Stimulated activated naive CD8-positive, alpha-beta T cell treated with anti-CD3 and anti-CD28 coated beads, Interleukin-15, Interleukin-2, amounts not matched to agents 100 ng/mL and 50 ng/mL, for 24 hours (primary cell): ENCODE measurements at regions not wholly inside any gene's neighbourhood (a gene's known extent, or its start where the extent isn't known, plus 50 kb on each side); places are given as distances from the start of the nearest gene placed in this dataset.

Experiments
- H3K27ac Mint-ChIP-seq: one replicate; pipeline ENCODE4 v1.8.0; 2021; ENCODE audit warnings: mild to moderate bottlenecking, mixed read lengths
- H3K27me3 Mint-ChIP-seq: one replicate; pipeline ENCODE4 v1.8.0; 2021; ENCODE audit warnings: mixed read lengths
- H3K36me3 Mint-ChIP-seq: one replicate; pipeline ENCODE4 v1.8.0; 2021; ENCODE audit warnings: low read depth, mixed read lengths
- H3K4me1 Mint-ChIP-seq: one replicate; pipeline ENCODE4 v1.8.0; 2021; ENCODE audit warnings: low read depth, mixed read lengths
- H3K4me3 Mint-ChIP-seq: one replicate; pipeline ENCODE4 v1.8.0; 2021; ENCODE audit warnings: mild to moderate bottlenecking, mixed read lengths
- H3K9me3 Mint-ChIP-seq: one replicate; pipeline ENCODE4 v1.8.0; 2021; ENCODE audit warnings: mixed read lengths

DNA sequence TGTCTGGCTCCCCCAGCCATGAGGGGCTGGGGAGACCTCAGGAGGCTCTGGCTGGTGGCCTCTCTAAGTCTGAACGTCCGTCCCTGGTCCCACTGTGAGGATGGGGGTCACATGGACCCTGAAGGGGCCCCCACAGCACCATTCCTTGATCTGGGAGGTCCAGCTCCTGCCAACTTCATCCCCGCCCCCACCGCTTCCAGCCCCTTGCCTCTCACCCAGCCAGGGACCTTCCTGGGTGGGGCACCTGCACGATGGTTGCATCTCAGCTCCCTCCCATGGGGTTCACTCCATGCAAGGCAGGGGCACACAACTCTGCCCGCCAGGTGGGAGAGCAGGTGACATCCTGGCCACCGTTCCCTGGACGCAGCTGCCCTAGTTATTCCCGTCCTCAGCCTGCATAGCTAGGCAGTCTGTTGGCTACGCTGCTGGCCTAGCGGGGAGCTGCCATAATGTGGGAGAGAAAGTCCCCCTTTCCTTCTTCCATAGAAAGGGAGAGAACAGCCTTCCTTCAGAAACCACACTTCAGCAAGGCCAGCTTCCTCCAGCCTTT, 217.9 kb upstream of the RPL38 start:
- Mint-ChIP-seq H3K4me3 (no peak overlapping the region), H3K27ac (no peak overlapping the region), H3K36me3 (no peaks in the 10 kb centered on the region), H3K4me1 (peaks cover 13% of the 10 kb centered on the region), H3K9me3 (no peaks in the 10 kb centered on the region), H3K27me3 (peaks cover 4% of the 10 kb centered on the region)

GRCh38 chr17:73986641-73987177, 216.8 kb upstream of the RPL38 start:
- no peaks in the 10 kb centered on the region for H3K36me3 Mint-ChIP-seq
- no peak overlapping the region for H3K4me3 Mint-ChIP-seq
- no peaks in the 10 kb centered on the region for H3K9me3 Mint-ChIP-seq
- no peak overlapping the region for H3K27ac Mint-ChIP-seq
- H3K4me1 Mint-ChIP-seq = peaks cover 13% of the 10 kb centered on the region
- H3K27me3 Mint-ChIP-seq = peaks cover 4% of the 10 kb centered on the region

DNA sequence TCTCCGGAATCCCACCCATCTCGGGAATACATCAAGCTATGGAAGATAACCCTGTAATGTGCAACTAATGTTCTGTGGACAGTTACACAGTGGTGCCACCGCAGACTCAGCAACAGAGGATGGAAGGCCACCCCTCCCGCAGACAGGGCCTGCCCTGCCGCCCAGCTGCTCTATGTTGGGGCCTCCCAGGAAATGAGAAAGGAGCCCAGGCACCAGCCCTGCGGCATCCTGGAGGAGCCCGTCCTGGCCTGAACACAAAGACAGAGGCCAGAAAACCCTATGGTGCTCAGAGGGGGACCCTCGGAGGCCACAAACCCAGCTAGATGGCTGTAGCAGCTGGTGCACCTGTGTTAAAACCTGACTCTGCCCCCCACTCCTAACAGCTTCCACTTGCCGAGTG, 216.1 kb upstream of the RPL38 start:
- Mint-ChIP-seq H3K9me3 (no peaks in the 10 kb centered on the region), H3K27ac (no peak overlapping the region), H3K36me3 (no peaks in the 10 kb centered on the region), H3K27me3 (peaks cover 7% of the 10 kb centered on the region), H3K4me3 (no peak overlapping the region), H3K4me1 (peaks cover 13% of the 10 kb centered on the region)

GRCh38 chr17:73987845-73988509, 215.5 kb upstream of the RPL38 start:
- Mint-ChIP-seq H3K27ac (no peak overlapping the region), H3K4me3 (no peak overlapping the region), H3K4me1 (peaks cover 8% of the 10 kb centered on the region), H3K36me3 (no peaks in the 10 kb centered on the region), H3K9me3 (no peaks in the 10 kb centered on the region), H3K27me3 (peaks cover 9% of the 10 kb centered on the region)

DNA sequence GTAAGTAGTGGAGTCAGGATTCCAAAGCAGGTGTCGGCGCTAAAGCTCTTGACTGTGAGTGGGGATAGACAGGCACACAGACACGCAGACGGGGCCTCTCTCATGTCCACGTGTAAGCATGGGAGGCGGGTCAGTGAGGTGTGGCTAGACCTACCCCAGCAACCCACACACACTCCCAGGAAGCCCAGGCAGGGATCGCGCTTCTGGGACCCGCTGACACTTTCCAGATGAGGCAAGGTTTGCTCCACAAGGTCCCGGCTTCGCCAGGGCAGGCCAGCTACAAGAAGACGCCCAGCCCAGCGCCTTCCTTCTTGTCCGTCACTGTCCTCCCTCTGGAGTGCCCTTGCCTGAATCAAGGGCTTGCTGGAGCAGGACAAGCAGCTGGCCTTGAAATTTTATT, 213.8 kb upstream of the RPL38 start:
- Mint-ChIP-seq H3K9me3 (no peaks in the 10 kb centered on the region), H3K4me3 (no peak overlapping the region), H3K36me3 (no peaks in the 10 kb centered on the region)

GRCh38 chr17:73990290-73990689, 213.2 kb upstream of the RPL38 start:
- no peaks in the 10 kb centered on the region for H3K36me3 Mint-ChIP-seq
- H3K9me3 Mint-ChIP-seq = no peaks in the 10 kb centered on the region
- no peak overlapping the region for H3K4me3 Mint-ChIP-seq
- H3K27me3 Mint-ChIP-seq = peaks cover 10% of the 10 kb centered on the region
- H3K27ac Mint-ChIP-seq = no peak overlapping the region
- no peaks in the 10 kb centered on the region for H3K4me1 Mint-ChIP-seq

More for the DNA sequence above, 213.8 kb upstream of the RPL38 start:
- peaks cover 6% of the 10 kb centered on the region for H3K4me1 Mint-ChIP-seq
- H3K27ac Mint-ChIP-seq = no peak overlapping the region
- peaks cover 10% of the 10 kb centered on the region for H3K27me3 Mint-ChIP-seq

DNA sequence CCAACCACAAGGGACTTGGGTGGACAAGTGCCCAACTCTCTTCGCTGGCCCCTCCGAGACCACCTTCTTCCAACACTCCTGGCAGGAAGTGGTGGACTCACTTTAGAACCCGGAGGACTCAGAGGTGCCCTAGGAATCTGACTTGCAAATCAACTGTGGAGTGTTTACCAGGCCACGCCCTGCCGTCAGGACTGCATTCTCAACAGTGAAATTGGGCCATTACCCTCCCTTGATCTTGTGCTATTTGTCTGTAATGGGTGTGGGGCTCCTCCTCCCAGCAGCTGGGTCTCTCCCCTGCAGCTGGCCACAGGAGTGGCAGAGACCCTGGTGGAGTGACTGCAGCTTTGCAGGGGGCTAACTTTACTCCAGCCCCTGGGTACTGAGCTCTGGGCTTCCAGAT, 212.2 kb upstream of the RPL38 start:
- H3K4me1 Mint-ChIP-seq = no peaks in the 10 kb centered on the region
- H3K27me3 Mint-ChIP-seq = peaks cover 10% of the 10 kb centered on the region
- no peaks in the 10 kb centered on the region for H3K9me3 Mint-ChIP-seq
- no peak overlapping the region for H3K27ac Mint-ChIP-seq
- H3K4me3 Mint-ChIP-seq = no peak overlapping the region
- H3K36me3 Mint-ChIP-seq = no peaks in the 10 kb centered on the region

DNA sequence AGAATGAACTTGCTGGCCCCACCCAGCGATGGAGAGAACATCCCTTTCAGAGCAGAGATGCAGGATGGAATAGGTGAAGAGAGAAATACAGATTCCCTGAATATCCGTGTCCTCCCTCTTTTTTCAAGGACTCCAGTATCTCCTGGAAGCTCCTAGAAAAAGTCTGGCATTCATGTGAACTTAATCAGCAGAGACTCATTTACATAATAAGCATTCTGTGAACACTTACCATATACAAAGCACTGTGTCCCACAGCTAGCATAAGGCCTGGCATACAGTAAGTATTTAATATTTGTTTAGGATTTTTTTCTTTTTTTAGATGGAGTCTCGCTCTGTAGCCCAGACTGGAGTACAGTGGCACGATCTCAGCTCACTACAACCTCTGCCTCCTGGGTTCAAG, 208.5 kb upstream of the RPL38 start:
- peaks cover 14% of the 10 kb centered on the region for H3K27me3 Mint-ChIP-seq
- no peak overlapping the region for H3K27ac Mint-ChIP-seq
- no peaks in the 10 kb centered on the region for H3K36me3 Mint-ChIP-seq
- no peak overlapping the region for H3K4me3 Mint-ChIP-seq
- H3K4me1 Mint-ChIP-seq = no peaks in the 10 kb centered on the region
- no peaks in the 10 kb centered on the region for H3K9me3 Mint-ChIP-seq

DNA sequence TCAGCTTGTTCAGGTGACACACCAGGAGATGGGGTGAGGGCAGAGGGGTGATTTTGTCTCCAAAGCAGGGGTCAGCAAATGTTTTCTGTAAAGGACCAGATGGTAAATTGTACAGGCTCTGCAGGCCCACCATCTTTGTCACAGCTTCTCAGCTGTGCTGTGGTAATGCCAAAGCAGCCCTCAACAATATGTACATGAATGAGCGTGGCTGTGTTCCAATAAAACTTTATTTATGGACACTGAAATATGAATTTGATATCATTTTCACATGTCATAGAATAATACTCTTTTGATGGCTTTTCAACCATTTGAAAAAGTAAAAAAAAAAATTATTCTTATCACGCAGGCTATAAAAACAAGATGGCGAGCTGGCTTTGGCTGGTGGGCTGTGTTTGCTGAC, 206.4 kb upstream of the RPL38 start:
- no peaks in the 10 kb centered on the region for H3K36me3 Mint-ChIP-seq
- no peaks in the 10 kb centered on the region for H3K9me3 Mint-ChIP-seq
- no peak overlapping the region for H3K27ac Mint-ChIP-seq
- no peak overlapping the region for H3K4me3 Mint-ChIP-seq
- H3K27me3 Mint-ChIP-seq = peaks cover 14% of the 10 kb centered on the region
- H3K4me1 Mint-ChIP-seq = no peaks in the 10 kb centered on the region

DNA sequence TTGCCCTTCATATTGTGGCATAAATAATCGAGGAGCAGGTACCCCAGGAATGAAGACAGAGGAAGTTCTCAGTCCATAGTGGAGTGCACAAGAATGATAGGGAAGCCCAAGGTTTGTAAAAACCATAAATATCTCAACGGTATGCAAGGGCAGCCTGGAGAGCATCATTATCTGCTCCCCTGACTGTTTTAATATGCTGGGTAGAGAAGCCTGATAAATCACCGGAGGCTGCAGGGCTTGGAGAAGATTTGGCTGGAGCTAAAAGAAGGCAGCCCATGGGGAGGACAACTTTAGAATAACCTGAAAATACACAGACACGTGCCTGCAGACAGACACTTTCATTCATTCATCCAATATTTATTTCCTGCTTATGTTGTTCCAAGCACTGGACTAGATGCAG, 205.2 kb upstream of the RPL38 start:
- H3K36me3 Mint-ChIP-seq = no peaks in the 10 kb centered on the region
- H3K27ac Mint-ChIP-seq = no peak overlapping the region
- no peak overlapping the region for H3K4me3 Mint-ChIP-seq
- H3K4me1 Mint-ChIP-seq = no peaks in the 10 kb centered on the region
- H3K27me3 Mint-ChIP-seq = peaks cover 6% of the 10 kb centered on the region
- no peaks in the 10 kb centered on the region for H3K9me3 Mint-ChIP-seq

DNA sequence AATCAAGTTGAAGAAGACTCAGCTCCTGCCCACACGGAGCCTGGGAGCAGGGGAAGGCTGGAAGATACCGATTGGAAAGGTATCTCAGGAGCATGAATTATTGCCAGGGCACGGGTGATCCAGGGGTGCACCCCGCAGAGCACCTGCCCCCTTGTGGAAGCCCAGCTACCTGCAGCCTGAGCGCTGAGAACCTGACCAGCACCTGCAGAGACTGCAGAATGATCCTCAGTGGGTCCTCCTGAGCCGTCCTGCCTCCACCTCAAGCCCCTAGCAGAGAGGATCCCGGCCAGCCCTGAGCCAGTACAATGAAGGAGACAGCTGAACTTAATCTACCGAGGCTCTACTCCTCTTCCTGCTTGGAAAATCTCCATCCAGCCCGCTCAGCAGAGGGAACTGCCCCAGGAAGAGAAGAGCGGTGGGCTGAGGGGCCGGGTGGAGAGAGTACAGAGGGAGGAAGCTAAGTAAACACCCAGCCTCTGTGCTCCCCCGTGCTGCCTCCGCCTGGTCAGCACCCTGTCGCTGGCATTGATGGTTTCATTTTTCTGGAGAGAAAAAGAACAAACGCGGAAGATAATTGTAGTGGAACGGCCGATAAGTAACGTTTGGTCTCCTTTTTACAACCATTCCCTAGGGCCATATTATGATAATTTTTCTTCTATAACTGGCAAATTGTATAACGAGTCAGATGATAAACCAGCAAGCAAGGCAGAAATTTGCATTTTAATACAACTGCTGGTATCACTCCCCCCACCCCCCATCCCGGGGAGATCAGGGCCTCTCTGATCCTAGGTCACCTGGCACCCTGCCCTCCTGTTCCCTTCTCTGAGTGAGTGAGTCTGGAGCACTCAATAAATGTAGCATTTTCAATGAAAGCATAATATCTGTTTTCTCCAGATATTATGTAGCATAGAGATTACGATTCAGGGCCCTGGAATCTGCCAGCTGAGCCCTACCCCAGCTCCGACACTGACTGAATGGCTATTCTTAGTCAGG, 204.5 kb upstream of the RPL38 start:
- Mint-ChIP-seq H3K4me1 (no peaks in the 10 kb centered on the region), H3K27me3 (peaks cover 7% of the 10 kb centered on the region)

DNA sequence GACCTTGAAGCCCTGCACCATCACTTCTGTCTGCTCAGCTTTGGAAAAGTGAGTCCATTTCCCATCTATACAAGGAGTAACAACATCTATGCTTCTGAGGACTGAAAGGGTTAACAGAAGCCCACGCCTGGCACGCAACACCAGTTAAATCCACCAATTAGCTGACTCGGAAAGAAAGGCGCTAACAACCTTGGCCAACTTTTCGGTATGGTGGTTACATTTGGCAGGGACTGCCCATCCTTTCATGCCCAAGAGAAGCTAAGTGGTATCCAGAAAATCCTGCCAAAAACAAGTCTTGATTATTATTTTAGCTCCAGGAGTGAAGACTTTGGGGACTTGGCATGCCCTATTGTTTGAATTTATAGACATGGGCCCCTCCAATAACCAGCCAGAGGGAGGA, 202.3 kb upstream of the RPL38 start:
- Mint-ChIP-seq H3K27ac (no peak overlapping the region), H3K36me3 (no peaks in the 10 kb centered on the region), H3K27me3 (peaks cover 18% of the 10 kb centered on the region), H3K4me3 (no peak overlapping the region), H3K4me1 (no peaks in the 10 kb centered on the region), H3K9me3 (no peaks in the 10 kb centered on the region)

More for the DNA sequence above, 204.5 kb upstream of the RPL38 start:
- Mint-ChIP-seq H3K36me3 (no peaks in the 10 kb centered on the region), H3K4me3 (no peak overlapping the region), H3K27ac (no peak overlapping the region), H3K9me3 (no peaks in the 10 kb centered on the region)

- Mint-ChIP-seq H3K9me3 (no peaks in the 10 kb centered on the region), H3K27ac (no peak overlapping the region), H3K4me3 (no peak overlapping the region), H3K27me3 (peaks cover 18% of the 10 kb centered on the region), H3K4me1 (no peaks in the 10 kb centered on the region), H3K36me3 (no peaks in the 10 kb centered on the region)
These were observed 201.2 kb upstream of the RPL38 start for GRCh38 chr17:74002241-74002640.

- Mint-ChIP-seq H3K36me3 (no peaks in the 10 kb centered on the region), H3K27ac (no peak overlapping the region), H3K4me3 (no peak overlapping the region), H3K27me3 (peaks cover 20% of the 10 kb centered on the region), H3K4me1 (peaks cover 4% of the 10 kb centered on the region), H3K9me3 (no peaks in the 10 kb centered on the region)
These were observed 199.4 kb upstream of the RPL38 start for GRCh38 chr17:74004056-74004455.

DNA sequence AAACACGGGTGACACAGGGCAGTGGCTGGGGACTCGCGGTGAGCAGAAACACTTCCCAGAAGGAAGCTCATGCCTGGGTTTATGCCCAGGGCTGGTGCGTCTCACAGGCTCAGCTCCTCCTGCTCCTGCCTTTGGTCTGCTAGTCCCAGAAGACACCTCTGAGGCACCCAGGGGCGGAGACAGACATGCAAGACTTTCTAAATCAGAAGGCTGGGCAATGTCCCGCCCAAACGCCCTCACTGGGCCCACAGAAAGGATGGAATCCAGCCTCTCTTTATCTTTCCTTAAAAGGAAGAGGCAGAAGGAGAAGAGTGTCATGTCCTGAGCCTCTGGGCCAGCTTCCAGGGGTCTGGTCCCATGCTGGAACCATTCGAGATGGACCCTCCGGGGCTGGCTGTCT, 197.7 kb upstream of the RPL38 start:
- H3K36me3 Mint-ChIP-seq = no peaks in the 10 kb centered on the region
- no peaks in the 10 kb centered on the region for H3K9me3 Mint-ChIP-seq
- H3K27ac Mint-ChIP-seq = no peak overlapping the region
- peaks cover 23% of the 10 kb centered on the region for H3K27me3 Mint-ChIP-seq
- H3K4me1 Mint-ChIP-seq = peaks cover 4% of the 10 kb centered on the region
- H3K4me3 Mint-ChIP-seq = no peak overlapping the region
